WI38 (cell line): ENCODE measurements at regions not wholly inside any gene's neighbourhood (a gene's known extent, or its start where the extent isn't known, plus 50 kb on each side); places are given as distances from the start of the nearest gene placed in this dataset.
"Not testable (repeated sequence)": the region's sequence is repeated elsewhere in the genome, so short reads cannot be mapped to it uniquely, and the experiment has no call there.

Experiments used
- H3K4me3 ChIP-seq: 2 replicates; pipeline ENCODE4 v1.5.1; 2011; ENCODE audit warnings: low read depth, mild to moderate bottlenecking, control low read depth, low read length
- CTCF ChIP-seq: IDR thresholded peaks from 2 replicates; pipeline ENCODE4 v1.5.1; 2012; ENCODE audit warnings: low read depth, mild to moderate bottlenecking, control low read depth, low read length

GRCh38 chr10:117621795-117622420 lies 79.4 kb downstream of the EMX2 start:
- TF ChIP-seq CTCF, result no peak
- no peak overlapping the region for H3K4me3 ChIP-seq

GRCh38 chr10:117622471-117623184 lies 80.1 kb downstream of the EMX2 start:
- H3K4me3 ChIP-seq, result no peak overlapping the region
- TF ChIP-seq CTCF, result no peak

GRCh38 chr10:117626228-117626627 lies 83.7 kb downstream of the EMX2 start:
- no peak overlapping the region for H3K4me3 ChIP-seq
- TF ChIP-seq CTCF, result no peak

GRCh38 chr10:117627561-117627960 lies 85.0 kb downstream of the EMX2 start:
- H3K4me3 ChIP-seq, result no peak overlapping the region
- TF ChIP-seq CTCF, result no peak

- H3K4me3 ChIP-seq, result not testable (repeated sequence)
Measured at GRCh38 chr10:117629717-117630116, 87.2 kb downstream of the EMX2 start.

- H3K4me3 ChIP-seq, result no peak overlapping the region
- TF ChIP-seq CTCF, result no peak
Measured at GRCh38 chr10:117631276-117632145, 89.0 kb downstream of the EMX2 start.

GRCh38 chr10:117632406-117632805 lies 89.9 kb downstream of the EMX2 start:
- no peak overlapping the region for H3K4me3 ChIP-seq
- no peak for TF ChIP-seq CTCF
